Stimulated activated CD8-positive, alpha-beta memory T cell treated with anti-CD3 and anti-CD28 coated beads, Interleukin-4, amount 100 ng/mL, for 24 hours (primary cell): ENCODE measurements at regions not wholly inside any gene's neighbourhood (a gene's known extent, or its start where the extent isn't known, plus 50 kb on each side); places are given as distances from the start of the nearest gene placed in this dataset.

ENCODE experiments used
- DNase-seq: peaks from one replicate; pipeline ENCODE4 v3.0.0-alpha.2; 2020; ENCODE audit warnings: low read depth

DNA sequence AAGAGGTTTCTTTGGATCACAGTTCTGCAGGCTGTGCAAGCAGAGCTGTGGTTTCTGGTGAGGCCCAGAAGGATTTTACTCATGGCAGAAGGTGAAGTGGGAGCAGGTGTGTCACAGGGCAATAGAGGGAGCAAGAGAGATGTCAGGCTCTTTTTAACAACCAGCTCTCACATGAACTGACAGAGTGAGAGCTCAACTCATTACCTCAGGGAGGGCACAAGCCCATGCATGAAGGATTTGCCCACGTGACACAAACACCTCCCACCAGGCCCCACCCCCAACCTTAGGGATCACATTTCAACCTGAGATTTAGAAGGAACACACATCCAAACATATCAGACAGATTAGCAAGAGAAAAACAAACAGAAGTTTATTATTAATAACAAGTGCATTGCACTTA is 470.4 kb downstream of the GALC start:
- DNase-seq = no peak

DNA sequence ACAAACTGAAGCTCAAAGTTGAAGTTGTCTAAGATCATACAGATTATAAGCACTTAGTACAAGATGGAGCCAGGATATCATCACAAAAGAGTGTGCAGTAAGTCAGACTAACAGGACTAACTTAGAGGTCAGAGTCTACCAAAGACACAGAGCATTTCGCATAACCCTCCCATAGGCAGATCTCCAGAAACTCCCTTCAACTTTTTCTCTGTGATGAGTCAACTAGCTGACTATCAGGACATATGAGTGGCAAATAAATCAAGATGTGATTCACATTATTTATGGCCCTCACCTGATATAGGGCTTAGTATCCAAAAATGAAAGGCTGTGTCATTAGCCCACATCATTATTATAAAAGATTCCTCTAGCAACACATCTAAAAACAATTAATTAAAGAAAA is 484.6 kb downstream of the GALC start:
- DNase-seq = no peak

DNA sequence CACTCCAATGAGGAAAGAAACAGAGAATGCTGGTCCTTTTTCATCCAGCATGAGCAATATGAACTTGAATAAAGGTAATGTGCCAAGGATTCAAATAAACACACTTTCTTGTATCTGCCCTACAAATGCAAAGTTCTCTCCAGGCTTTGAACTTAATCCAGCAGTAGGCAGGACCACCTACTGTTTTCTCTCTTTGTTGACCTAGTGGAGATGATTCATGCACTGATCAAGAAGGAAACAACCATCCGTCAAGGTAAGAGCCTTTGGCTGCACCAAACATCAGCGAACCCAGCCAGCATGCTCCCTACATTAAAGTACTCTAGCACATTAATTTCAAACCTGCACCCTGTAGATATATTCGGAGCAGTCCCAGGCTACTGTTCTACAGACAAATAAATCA is 489.3 kb downstream of the GALC start:
- no peak for DNase-seq

DNA sequence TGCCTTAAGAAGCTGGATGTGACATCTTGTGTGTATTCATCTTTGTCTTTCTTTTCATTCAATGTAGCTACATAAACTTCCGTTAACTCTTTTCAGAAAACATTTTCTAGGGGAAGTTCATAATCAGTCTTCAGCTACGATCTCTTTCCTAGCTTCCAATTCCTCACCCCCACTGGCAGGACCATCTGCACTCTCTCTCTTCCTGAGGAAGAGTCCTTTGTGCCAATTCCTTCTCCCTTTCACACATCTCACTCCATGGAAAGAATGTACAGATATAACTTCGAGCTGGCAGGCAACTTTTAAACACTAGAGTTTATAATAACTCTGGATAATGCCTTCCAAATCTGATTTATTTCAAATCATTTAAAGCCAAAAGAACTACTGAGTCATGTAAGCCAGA is 495.7 kb downstream of the GALC start:
- DNase-seq = no peak

DNA sequence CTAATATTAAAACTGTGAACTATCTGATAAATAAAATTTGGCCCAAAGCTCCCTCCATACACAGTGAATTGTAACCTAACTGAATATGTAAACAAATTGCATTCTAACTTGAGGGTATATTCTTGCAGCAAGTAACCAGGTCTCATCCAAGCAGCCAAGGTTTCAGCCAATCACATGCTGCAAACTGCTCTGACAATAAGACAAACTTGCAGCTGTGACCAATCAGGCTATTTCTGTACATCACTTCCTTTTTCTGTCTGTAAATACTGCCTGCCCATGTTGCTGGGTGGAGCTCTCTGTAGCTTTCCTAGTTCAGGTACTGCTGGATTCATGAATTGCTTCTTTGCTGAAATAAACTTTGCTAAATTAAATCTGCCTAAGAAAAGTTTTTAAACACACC is 499.0 kb downstream of the GALC start:
- DNase-seq = no peak

DNA sequence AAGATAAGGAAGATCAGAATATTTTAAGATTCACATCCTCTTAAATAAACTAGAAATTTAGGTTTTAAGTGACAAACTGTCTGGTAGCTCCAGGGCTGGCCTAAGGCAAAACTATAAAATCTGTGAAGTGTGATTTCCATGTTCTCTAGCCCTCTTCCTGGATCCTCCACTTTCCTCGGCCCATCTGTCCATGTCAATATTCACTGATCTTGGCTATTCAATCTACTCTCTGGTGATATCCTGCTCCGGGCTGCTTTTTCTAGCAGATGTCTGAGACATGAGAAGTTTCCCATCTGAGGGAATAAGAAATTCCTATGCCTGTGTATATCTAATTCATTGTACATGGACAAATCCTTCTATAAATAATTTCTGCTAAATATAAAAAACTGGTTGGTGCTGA is 500.4 kb downstream of the GALC start:
- DNase-seq = no peak

DNA sequence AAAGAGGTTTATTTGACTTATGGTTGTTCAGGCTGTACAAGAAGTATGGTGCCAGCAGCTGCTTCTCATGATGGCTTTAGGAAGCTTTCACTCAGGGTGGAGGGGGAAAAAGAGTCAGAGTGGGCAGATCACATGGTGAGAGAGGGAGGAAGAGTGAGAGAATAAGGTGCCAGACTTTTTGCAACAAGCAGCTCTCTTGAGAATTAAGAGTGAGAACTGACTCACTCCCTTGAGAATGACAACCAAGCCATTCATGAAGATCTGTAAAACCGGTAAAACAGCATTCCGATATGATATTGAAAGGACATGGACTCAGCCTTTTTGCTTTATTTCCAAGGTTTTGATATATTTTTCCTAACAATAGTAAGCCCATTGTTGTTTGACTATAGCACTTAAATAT is 501.2 kb downstream of the GALC start:
- DNase-seq = no peak

DNA sequence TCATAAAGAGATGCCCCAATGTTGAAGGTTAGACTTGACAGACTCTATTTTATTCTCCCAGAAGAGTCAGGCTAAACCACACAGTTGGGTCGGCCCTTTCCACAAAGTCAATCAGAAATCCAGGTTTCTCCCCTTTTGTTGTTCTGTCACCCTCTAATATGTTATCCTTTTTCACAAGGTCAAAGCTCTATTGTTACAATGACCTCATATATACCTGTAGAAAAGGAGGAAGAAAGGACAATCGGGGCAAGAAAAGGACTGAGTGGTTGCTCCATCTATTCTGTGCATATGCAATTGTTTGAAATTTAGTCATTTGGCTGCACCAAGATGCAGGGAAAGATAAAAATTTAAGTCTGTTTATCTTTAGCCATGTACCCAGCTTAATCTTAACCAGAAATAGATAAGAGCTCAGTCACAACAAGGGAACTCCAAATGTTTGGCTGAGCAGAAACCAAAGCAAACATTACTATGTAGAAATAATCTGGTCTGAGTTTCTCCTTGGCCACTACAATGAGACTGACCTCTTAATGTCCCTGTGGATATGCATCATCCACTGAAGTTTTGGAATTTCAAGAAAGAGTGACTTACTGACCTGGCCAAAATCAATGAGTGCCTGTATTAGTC is 503.7 kb downstream of the GALC start:
- no peak for DNase-seq

DNA sequence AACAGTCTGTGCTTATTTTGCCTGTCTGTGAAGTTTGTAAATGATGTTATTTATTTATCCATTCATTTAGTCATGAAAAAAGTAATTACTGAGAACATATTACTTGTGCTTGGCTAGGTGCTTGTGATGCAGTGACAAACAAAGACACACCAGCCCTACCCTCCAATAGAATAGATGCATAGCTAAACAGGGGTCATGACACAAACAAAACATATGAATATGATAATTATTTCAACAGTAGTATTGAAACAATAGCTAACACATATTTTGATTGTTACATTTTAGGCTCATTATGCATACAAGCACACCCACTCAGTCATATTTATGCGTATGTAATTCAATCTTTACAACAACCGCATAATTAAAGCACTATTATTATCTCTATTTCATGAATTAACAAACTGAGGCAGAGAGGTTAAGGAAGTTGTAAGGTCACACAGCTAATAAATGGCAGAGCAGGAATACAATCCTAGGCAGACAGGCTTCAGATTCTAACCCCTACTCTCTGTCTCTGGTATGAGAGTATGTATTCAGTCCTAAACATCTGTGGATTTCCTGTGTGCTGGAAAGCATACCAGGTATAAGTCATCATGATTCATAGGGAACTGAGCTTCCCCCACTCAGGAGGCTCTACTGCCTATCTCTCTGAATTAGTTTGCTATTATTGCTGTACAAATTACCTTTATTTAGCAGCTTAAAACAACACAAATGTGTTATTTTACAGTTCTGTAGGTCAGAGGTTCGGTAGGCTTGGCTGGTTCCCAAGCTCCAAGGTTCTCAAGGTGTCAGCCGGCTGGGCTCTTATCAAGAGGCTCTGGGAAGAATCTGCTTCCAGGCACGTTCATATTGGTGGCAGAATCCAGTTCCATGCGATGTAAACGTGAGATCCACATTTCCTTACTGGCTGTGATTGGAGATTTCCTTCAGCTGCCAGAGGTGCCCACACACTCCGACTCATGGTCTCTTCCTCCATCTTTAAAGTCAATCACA is 509.4 kb downstream of the GALC start:
- no peak for DNase-seq

DNA sequence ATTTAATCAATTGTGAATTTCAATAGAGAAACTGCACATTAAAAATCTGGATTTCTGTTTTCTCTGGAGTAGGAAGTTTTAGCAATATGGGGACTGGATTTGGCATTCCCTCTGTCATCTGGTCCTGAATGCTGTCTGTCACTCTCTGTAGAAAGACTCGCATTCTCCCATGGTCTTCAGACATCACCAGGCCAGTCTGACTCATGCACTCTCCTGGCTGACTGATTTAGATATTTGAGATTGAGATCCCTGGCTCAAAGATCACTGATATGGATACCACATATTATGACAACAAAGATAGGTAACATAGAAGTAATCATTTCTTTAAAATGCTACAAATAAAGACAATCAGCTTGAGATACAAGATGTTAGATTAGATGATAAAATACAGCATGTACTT is 524.5 kb downstream of the GALC start:
- DNase-seq = no peak

DNA sequence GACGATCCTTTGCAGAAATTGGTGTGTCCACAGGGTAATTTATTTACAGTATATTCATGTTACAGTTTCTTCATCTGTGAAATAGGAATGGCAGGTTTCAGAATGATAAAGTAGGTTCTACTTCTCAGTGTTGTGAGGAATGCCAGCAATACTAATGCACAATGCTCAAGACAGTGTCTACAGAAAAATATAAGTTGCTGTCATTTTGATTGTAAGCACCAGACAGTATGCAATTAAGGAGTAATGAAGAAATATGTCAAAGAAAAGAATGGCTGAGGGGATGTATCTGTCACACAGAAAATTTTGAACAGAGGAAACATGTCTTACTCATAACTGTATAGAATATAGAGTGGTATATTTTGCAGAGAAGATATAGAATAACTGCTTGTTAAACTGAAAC is 525.4 kb downstream of the GALC start:
- DNase-seq = no peak

DNA sequence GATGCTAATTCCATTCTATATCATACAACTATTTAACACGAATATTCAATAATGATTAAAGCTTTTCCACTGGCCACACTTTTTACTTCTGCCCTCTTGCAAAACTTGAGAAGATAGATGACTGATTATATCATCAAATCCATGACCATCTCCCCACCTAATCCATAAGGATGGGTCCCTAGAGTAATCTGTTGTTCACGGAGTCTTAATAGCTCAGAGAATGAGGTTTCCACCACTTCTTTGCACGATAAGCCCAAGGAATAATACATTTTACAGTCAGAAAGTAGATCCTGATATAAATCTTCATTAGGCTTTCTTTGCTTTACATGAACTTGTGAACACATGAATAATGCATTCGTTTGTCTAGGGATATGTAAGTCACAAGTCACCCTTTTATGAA is 527.2 kb downstream of the GALC start:
- DNase-seq = no peak

DNA sequence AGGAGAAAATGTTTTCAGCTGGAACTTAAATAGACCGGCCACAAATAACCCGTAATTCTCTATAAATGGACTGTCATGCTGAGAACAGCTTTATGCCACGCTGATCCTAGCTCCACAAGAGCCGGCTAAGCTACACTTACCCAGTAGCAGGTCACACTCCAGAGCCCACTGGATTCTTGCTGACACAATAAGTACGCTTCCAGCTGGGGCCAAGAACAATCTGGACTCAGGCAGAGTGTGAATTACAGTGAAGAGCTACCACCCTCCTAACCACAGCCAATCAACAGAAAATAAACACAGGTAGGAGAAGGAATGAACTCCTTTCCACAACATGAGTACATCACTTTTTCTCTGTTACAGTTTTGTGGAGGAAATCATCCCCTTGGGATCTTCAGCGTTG is 531.3 kb downstream of the GALC start:
- DNase-seq = no peak

DNA sequence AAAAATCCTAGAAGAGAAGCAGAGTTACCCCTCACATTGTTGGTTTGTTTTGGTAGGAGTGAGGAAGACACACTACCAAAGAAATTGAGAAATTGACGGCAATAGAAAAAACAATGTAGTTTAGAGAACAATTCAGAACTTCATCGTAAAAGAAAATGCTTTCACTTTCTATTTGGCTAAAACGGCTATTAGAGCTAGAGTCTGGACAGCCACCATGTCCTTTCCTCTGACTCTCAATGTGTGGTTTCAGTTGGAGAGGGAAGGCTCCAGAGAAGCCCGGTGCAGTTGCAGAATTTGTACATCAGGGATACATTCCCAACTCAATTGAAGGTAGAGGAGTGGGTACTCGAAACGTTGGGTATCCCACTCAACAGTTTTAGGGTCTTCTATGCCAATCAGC is 535.3 kb downstream of the GALC start:
- no peak for DNase-seq

DNA sequence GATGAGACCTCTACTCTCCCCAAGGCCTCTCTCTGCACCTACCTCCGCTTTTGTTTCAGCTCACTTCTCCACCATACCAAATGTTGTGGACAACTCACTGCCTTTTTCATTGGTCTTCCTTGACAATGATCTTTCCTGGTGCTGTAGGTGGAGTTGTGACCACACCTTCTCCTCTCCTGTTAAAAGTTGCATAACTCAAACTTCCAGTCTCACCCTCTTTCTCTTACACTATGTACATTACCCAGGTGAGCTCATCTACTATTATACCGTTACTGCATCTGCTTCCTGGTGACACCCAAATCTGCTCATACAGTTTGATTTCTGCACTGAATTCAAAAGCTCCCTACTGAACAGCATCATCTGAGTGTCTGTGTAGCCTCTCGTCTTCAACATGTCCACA is 542.8 kb downstream of the GALC start:
- no peak for DNase-seq

DNA sequence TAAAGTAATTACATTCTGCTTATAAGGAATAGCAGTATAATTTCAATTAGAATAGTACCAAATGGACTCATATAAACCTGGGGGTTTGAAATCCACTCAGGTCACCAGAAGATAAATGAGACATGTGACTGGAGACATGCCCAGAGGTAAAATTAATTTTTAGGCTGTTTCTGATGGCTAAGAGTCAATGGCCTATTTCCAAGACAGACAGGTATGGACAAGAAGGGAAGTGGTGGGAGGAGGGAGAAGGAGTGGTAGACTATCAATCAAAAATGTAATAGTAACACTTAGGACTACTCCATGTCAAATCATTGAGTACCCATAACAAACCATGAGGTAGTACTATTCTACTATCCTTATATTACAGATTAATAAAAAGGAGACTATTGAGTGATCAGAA is 544.0 kb downstream of the GALC start:
- DNase-seq = no peak

DNA sequence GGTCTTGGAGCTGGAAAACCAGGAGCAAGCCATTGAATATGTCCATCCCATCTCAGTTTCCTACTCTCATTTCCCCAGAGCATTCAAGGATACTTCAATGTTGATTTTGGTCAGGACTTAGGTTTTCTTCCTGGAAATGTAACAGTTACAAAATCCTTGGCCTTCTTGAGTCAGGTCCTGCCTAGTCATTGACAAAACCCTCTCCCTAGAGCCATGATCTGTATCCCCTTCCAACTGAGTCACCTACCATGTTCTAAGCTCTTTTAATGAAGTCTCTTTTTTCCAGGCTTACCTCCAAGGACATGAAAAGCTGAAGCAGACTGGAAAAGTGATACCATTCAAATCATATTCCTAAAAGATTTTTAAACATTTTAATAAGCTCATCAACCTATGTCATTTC is 549.2 kb downstream of the GALC start:
- no peak for DNase-seq

DNA sequence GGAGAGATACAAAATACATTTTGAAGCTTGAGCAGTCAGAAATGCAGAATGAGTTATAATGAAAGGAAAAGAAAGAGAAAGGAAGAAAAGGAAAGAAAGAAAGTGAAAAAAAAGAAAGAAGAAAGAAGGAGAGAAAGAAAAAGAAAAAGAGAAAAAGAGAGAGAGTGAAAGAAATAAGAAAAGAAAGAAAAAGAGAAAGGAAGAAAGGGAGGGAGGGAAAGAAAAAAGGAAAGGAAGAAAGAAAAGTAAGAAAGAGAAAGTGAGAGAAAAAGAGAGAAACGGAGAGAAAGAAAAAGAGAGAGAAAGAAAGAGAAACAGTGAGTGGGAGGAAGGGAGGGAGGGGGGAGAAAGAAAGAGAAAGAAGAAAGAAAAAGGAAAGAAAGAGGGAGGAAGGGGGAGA is 549.9 kb downstream of the GALC start:
- no peak for DNase-seq

DNA sequence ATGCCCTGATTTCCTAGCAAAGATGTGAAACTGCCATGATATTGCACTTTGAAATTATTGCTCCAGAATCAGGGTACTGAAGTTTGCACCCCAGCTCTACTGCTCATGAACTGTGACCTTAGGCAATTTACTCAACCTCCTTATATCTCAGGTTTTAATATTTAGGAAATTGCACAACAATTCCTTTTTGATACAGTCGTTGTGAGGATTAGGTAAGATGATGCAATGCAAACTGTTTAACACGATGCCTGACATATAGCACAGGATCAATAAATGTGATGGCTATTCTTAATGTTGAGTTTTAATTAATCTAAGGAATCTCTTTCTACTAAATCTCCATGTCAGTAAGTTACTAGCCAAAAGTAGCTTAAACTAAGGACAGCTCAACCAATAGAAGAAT is 555.8 kb downstream of the GALC start:
- DNase-seq = no peak

DNA sequence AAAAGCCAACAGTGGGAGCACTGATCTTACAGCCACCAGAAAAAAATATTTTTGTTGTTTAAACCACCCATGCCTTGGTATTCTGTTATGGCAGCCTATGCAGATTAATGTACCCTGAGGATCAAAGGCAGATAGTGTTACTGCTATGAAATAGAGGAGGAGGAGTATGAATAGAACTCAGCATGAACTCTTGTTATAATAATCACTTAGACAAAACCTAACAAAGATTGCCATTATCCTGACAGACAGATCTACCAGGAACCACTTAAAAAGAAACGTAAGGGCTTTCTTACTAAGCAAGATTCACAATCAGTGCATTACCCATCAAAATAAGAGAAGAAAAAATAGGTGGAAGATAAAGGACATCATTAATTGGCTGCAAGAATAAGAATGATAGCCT is 558.3 kb downstream of the GALC start:
- DNase-seq = no peak

DNA sequence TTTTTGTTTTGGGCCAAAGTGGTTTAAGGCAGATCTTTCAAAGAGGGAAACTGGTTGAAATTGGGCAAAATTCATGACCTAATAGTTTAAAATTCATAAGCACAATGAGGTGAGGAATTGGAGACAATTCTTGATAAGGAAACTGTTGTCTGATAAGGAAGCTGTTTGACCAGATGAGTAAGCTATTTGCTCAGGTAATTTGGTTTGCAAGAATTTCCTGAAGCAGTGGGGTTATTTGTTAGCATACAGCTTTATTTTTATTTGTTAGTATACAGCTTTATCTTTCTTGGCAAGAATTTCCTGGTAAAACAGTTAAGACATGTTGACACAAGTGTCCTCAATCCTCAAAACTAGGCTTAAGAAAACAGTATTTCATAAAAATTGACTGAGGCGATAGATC is 559.0 kb downstream of the GALC start:
- DNase-seq = no peak

DNA sequence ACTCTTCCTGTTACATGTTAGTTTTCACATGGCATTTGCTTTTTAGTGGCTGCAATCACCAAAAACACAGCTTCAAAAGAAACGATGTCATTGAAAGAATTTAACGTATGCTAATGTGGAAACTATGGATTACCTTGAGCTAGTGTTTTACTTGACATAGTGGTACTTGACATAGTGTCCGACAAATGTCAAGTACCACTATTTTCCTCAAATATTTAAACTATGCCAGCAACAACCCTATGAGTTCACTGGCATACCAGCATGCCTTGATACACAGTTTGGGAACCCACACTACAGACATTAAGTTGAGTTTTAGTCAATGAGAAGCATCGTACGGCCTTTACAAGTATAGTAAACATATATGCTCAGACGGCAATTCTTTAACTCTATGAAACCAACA is 560.3 kb downstream of the GALC start:
- DNase-seq = no peak

DNA sequence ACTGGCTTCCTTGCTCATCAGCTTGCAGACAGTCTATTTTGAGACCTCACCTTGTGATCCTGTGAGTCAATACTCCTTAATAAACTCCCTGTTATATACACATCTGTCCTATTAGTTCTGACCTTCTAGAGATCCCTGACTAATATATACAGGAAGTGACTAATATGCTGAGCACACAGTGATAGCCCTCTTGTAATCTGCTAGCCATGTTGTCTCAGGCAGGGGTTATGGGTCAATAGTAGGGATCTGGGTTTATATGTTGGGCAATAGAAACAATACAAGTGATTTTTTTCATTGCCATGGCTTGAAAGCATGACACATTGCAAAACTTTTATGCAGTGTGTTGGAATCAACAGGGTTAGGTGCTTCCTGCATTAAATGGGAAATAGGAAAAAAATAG is 562.2 kb downstream of the GALC start:
- DNase-seq = no peak

DNA sequence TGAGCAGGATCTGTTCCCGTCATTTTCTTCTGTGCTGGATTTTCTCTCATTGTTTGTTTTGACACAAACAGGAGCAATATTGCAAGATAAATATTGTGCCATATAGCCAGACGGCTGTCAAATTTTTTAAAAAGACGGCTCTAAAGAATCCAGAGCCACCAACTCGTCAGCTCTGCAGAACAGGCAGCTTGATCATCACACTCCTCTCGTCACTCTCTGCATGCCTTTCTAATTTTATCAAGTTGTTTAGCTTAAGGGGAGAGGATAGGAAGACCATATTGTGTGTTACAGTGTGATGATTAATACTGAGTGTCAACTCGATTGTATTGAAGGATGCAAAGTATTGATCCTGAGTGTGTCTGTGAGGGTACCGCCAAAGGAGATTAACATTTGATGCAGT is 562.8 kb downstream of the GALC start:
- no peak for DNase-seq
